Natural killer cell (primary cell): ENCODE measurements at regions not wholly inside any gene's neighbourhood (a gene's known extent, or its start where the extent isn't known, plus 50 kb on each side); places are given as distances from the start of the nearest gene placed in this dataset.

ENCODE experiments used
- ATAC-seq, 3 donors: fragments of 150-1000 bp in 2 of 3; fragments of 200-7000 bp in 1 of 3; cut with Tn5 transposase; 1 replicate in 1 of 3; 2 replicates in 2 of 3; pipeline ENCODE4 v1.10.0; 2021; ENCODE audit warnings: mild to moderate bottlenecking in 2 of 3, moderate library complexity in 2 of 3
- DNase-seq, 2 donors: peaks; one replicate each; pipeline versions ENCODE4 v3.0.0 to v3.0.0-alpha.2; 2013 to 2021; ENCODE audit warnings: mixed read lengths in 1 of 2
- H3K27ac ChIP-seq: one replicate; pipeline ENCODE4 v1.5.1; 2013; ENCODE audit warnings: mild to moderate bottlenecking, low read length
- H3K27me3 ChIP-seq: one replicate; pipeline ENCODE4 v1.6.1; 2013; ENCODE audit warnings: low read length; ENCODE audit not compliant: control insufficient read depth, insufficient read depth
- H3K36me3 ChIP-seq: one replicate; pipeline ENCODE4 v1.6.1; 2013; ENCODE audit warnings: low read length; ENCODE audit not compliant: control insufficient read depth, insufficient read depth
- H3K4me1 ChIP-seq: one replicate; pipeline ENCODE4 v1.6.1; 2013; ENCODE audit warnings: low read length; ENCODE audit not compliant: control insufficient read depth, insufficient read depth
- H3K4me3 ChIP-seq: one replicate; pipeline ENCODE4 v1.5.1; 2013; ENCODE audit warnings: low read length
- H3K9me3 ChIP-seq: one replicate; pipeline ENCODE4 v1.6.1; 2013; ENCODE audit warnings: low read length; ENCODE audit not compliant: control insufficient read depth, insufficient read depth
- H3K27ac Mint-ChIP-seq, 2 donors: one replicate each; pipeline ENCODE4 v1.8.0; 2022; ENCODE audit warnings: mild to moderate bottlenecking in 2 of 2, mixed read lengths in 2 of 2, moderate library complexity in 1 of 2
- H3K27me3 Mint-ChIP-seq, 2 donors: one replicate each; pipeline ENCODE4 v1.8.0; 2022; ENCODE audit warnings: low read depth in 2 of 2, mixed read lengths in 2 of 2
- H3K36me3 Mint-ChIP-seq: one replicate; pipeline ENCODE4 v1.8.0; 2022; ENCODE audit warnings: mixed read lengths
- H3K4me1 Mint-ChIP-seq, 2 donors: one replicate each; pipeline ENCODE4 v1.8.0; 2022; ENCODE audit warnings: mixed read lengths in 2 of 2
- H3K4me3 Mint-ChIP-seq: one replicate; pipeline ENCODE4 v1.8.0; 2022; ENCODE audit warnings: mild to moderate bottlenecking, moderate library complexity, mixed read lengths
- H3K9me3 Mint-ChIP-seq, 2 donors: one replicate each; pipeline ENCODE4 v1.8.0; 2022; ENCODE audit warnings: mixed read lengths in 2 of 2
- CTCF ChIP-seq: fragments of 200-600 bp; IDR thresholded peaks from one replicate; pipeline ENCODE4 v1.8.0; 2022; ENCODE audit warnings: antibody characterized with exemption
- WGBS: methylation state at CpG from one replicate; pipeline ENCODE4 v1.1.7; 2013; ENCODE audit warnings: missing lambda C conversion rate; ENCODE audit not compliant: insufficient coverage; 5-methylcytosine and 5-hydroxymethylcytosine counted together
- intact Hi-C: fragments of 100-400 bp; cut with micrococcal nuclease; formaldehyde crosslinking; loops from one replicate; pipeline ENCODE4 v1.14.2; 2022

GRCh38 chr17:53186001-53186400 is 636.7 kb upstream of the KIF2B start:
- H3K36me3 Mint-ChIP-seq, result peaks cover 15% of the 10 kb centered on the region
- no peak overlapping the region for H3K4me3 ChIP-seq
- no peaks in the 10 kb centered on the region for H3K4me1 ChIP-seq
- ATAC-seq, result no peak
- H3K4me1 Mint-ChIP-seq, result no peaks in the 10 kb centered on the region
- H3K4me3 Mint-ChIP-seq, result no peak overlapping the region
- peaks cover 12 to 27% of the 10 kb centered on the region in 2 donors for H3K9me3 Mint-ChIP-seq
- H3K27ac Mint-ChIP-seq, result no peak overlapping the region
- H3K27me3 ChIP-seq, result no peaks in the 10 kb centered on the region
- no peak overlapping the region for H3K27ac ChIP-seq
- no peaks in the 10 kb centered on the region for H3K27me3 Mint-ChIP-seq
- TF ChIP-seq CTCF, result no peak
- DNase-seq, result no peak
- no peaks in the 10 kb centered on the region for H3K9me3 ChIP-seq
- intact Hi-C loops, result loop anchor here (5.0 kb wide), 1 partner anchor 36 kb away; no protein-coding TSS in a partner anchor
- WGBS, result 43% methylated on average over 1 of the region's 2 CpGs
- H3K36me3 ChIP-seq, result no peaks in the 10 kb centered on the region

GRCh38 chr17:53176629-53177028 is 646.1 kb upstream of the KIF2B start:
- H3K36me3 Mint-ChIP-seq, result peaks cover 7% of the 10 kb centered on the region
- no peak for DNase-seq
- H3K9me3 Mint-ChIP-seq, result peaks cover 14 to 16% of the 10 kb centered on the region in 2 donors
- no peaks in the 10 kb centered on the region for H3K36me3 ChIP-seq
- H3K27me3 Mint-ChIP-seq, result no peaks in the 10 kb centered on the region
- H3K4me3 Mint-ChIP-seq, result no peak overlapping the region
- no peaks in the 10 kb centered on the region for H3K9me3 ChIP-seq
- no peak overlapping the region for H3K27ac ChIP-seq
- no peaks in the 10 kb centered on the region for H3K4me1 Mint-ChIP-seq
- H3K27me3 ChIP-seq, result no peaks in the 10 kb centered on the region
- no peaks in the 10 kb centered on the region for H3K4me1 ChIP-seq
- no peak overlapping the region for H3K27ac Mint-ChIP-seq
- no peak for TF ChIP-seq CTCF
- H3K4me3 ChIP-seq, result no peak overlapping the region
- ATAC-seq, result no peak
- intact Hi-C loops, result no loop called here

GRCh38 chr17:53168413-53168812 is 654.3 kb upstream of the KIF2B start:
- TF ChIP-seq CTCF, result no peak
- H3K36me3 Mint-ChIP-seq, result no peaks in the 10 kb centered on the region
- no peak overlapping the region for H3K4me3 Mint-ChIP-seq
- H3K9me3 Mint-ChIP-seq, result peaks cover 0 to 6% of the 10 kb centered on the region in 2 donors
- no peak overlapping the region for H3K27ac Mint-ChIP-seq
- H3K4me1 Mint-ChIP-seq, result no peaks in the 10 kb centered on the region
- Histone ChIP-seq H3K27ac (no peak overlapping the region), H3K4me3 (no peak overlapping the region), H3K27me3 (no peaks in the 10 kb centered on the region), H3K9me3 (no peaks in the 10 kb centered on the region), H3K36me3 (no peaks in the 10 kb centered on the region), H3K4me1 (no peaks in the 10 kb centered on the region)
- no peaks in the 10 kb centered on the region for H3K27me3 Mint-ChIP-seq
- no CpG with 5 or more reads among the region's 1 CpG for WGBS
- intact Hi-C loops, result loop anchor here (10.0 kb wide), 1 partner anchor 56 kb away; no protein-coding TSS in a partner anchor
- DNase-seq (no peak), ATAC-seq (no peak)

GRCh38 chr17:53166731-53167130 is 656.0 kb upstream of the KIF2B start:
- Mint-ChIP-seq H3K9me3 (peaks cover 10% of the 10 kb centered on the region in 2 donors), H3K4me3 (no peak overlapping the region), H3K36me3 (peaks cover 6% of the 10 kb centered on the region), H3K27ac (no peak overlapping the region), H3K4me1 (no peaks in the 10 kb centered on the region), H3K27me3 (no peaks in the 10 kb centered on the region)
- DNase-seq (no peak), ATAC-seq (no peak)
- intact Hi-C loops, result loop anchor here (10.0 kb wide), 1 partner anchor 58 kb away; no protein-coding TSS in a partner anchor
- Histone ChIP-seq H3K4me3 (no peak overlapping the region), H3K4me1 (no peaks in the 10 kb centered on the region), H3K9me3 (no peaks in the 10 kb centered on the region), H3K27ac (no peak overlapping the region), H3K36me3 (no peaks in the 10 kb centered on the region), H3K27me3 (no peaks in the 10 kb centered on the region)
- 64% methylated on average over 1 of the region's 1 CpG for WGBS
- no peak for TF ChIP-seq CTCF
